22Rv1 (cell line): ENCODE measurements at regions not wholly inside any gene's neighbourhood (a gene's known extent, or its start where the extent isn't known, plus 50 kb on each side); places are given as distances from the start of the nearest gene placed in this dataset.

Experiments
- CTCF ChIP-seq: fragments of 450-650 bp; IDR thresholded peaks from 2 replicates; pipeline ENCODE4 v1.5.1; 2017; ENCODE audit warnings: mild to moderate bottlenecking
- ZFX ChIP-seq: fragments of 450-650 bp; IDR thresholded peaks from 2 replicates; pipeline ENCODE4 v1.6.1; 2017; ENCODE audit warnings: antibody characterized with exemption, borderline replicate concordance

GRCh38 chr13:30039511-30039911 is 189.1 kb upstream of the UBL3 start:
- TF ChIP-seq CTCF = no peak
- no peak for TF ChIP-seq ZFX
